Stimulated activated CD8-positive, alpha-beta memory T cell treated with anti-CD3 and anti-CD28 coated beads, Interleukin-7, amount 100 ng/mL, for 4 hours (primary cell): ENCODE measurements at regions not wholly inside any gene's neighbourhood (a gene's known extent, or its start where the extent isn't known, plus 50 kb on each side); places are given as distances from the start of the nearest gene placed in this dataset.

Experiments
- DNase-seq, 2 donors: peaks; one replicate each; pipeline ENCODE4 v3.0.0-alpha.2; 2020; ENCODE audit warnings: low read depth in 2 of 2

DNA sequence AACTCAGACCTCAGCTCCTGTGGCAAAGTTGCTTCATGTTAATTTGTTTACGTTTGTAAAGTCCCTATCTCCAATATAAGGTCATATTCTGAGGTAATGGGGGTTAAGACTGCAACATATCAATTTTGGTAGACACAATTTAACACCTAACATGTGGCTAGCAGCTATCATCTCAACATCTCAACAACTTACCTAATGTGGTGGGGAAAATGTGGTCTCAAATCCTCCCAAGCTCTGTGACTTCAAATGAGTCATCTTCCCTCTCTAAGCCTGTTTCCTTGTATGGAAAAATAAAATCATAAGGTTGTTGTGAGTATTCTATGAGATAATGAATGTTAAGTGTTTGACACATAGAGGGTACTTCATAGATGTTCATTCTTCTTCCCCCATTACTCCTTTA, 443.3 kb downstream of the CDK5RAP2 start:
- DNase-seq = no peak

DNA sequence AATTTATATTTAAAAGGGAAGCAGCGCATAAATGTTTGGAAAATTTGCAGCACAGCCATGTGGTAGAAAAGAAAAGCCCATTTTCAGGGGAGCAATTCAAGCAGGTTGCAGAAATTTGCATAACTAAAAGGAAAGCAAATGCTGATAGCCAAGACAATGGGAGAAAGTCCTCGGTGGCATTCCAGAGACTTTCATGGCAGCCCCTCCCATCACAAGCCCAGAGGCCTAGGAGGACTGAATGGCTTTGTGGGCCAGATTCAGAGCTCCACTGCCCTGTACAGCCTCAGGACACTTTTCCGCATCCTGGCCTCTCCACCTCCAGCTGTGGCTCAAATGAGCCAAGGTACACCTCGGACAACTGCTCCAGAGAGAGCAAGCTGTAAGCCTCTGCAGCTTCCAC, 462.9 kb downstream of the CDK5RAP2 start:
- DNase-seq = no peak

DNA sequence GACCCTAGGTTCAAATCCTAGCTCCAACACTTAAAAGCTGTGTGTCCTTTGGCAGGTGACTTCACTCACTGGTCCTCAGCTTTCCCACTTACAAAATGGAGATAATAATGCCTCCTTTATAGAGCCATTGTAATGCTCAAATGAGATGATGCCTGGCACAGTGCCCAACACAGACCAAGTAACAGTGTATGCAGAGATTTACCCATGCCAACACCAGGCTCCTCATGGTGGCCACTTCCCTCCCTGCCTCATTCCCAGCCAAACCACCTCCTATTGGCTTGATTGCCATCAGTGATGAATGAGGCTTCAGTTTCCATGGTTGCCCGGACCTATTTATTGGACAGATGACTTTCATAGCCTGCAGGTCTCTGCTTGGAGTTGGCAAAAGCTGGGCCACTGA, 469.4 kb downstream of the CDK5RAP2 start:
- no peak for DNase-seq

DNA sequence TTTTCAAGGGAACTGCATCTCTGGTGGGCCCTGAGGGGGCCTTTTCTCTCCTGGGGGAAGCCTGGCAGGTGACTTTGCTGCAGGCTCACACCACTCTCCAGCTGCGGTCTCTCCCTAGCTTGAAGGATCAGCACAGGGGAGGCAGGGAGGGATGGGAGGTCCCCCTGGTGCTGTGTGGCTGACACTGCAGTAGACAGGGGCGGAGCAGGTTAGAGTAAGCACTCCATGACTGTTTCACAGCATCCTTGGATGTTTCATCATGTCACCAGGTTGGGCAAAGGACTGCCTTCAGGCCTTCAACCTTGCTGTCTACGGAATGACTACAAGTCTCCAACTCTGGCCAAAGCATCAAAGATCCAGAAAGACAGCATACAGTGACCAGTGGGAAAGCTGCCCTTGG, 470.7 kb downstream of the CDK5RAP2 start:
- DNase-seq = no peak

DNA sequence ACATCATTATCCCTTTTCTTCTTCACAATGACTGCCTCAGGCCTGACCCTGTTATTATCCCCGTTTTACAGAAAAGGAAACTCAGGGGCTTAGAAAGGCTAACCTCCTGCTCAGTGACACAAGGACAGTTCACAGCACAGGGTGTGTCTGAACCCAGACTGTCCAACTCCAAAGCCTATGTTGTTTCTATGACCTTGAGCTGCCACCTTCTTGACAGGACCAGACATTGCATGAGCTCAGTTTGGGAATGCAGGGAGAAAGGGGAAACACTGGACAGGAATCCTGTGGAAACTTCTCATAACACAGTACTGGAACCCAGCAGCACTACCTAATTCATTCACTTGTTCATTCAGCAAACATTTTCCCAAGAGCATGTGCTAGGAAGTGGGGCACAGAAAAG, 472.8 kb downstream of the CDK5RAP2 start:
- DNase-seq = no peak

DNA sequence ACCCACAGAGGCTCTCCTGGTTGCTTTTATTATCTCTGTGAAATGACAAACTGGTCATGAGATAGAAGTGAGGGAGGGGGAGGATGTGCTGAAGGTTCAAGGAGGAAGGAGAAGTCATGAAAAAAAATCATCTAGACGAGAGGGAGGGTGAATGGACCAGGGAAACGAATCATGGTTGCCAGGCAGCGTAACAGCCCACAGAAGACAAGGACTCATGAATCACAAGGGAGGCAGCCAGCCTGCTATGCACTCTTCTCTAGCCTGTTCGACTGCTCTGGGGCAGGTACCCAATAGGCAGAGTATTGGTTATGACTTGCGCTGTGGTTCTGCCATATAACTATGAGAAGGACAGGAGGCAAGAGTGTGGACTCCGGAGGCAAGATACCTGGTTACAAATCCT, 475.2 kb downstream of the CDK5RAP2 start:
- DNase-seq = no peak

DNA sequence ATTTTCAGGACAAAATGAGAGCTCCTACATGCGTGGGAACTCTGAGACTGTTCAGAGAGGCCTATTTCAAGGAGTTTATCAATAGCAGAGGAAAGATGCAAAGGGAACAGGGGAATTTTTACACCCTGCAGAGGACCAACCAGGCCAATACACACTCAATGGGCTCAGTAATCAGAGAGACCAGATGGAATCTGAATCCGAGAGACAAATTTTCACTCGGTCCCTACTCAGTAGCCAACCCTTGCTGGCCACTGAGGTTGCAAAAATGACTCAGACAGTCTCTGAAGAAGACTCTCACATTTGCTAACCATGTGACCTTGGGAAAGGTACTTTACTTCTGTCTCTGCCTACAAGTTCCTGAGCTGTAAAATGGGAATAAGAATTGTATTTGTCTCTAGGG, 479.4 kb downstream of the CDK5RAP2 start:
- no peak for DNase-seq

DNA sequence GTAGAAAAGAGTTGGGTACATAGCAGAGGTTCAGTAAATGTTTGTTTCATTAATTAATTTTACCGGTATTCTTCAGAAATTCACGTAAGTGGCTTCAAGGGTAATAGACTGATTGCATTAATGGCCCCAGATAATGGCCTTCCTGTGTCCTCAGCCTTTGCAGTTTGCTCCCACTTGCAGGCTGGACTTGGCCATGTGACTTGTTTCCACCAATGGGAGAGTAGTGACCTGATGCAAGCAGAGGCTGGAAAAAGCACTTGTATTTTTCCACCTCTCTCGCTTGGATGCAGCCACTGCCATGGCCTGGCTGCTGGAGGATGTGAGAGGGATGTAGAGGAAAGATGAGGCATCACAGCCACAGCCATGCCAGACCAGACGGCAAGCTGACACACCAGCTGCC, 480.9 kb downstream of the CDK5RAP2 start:
- DNase-seq = no peak

DNA sequence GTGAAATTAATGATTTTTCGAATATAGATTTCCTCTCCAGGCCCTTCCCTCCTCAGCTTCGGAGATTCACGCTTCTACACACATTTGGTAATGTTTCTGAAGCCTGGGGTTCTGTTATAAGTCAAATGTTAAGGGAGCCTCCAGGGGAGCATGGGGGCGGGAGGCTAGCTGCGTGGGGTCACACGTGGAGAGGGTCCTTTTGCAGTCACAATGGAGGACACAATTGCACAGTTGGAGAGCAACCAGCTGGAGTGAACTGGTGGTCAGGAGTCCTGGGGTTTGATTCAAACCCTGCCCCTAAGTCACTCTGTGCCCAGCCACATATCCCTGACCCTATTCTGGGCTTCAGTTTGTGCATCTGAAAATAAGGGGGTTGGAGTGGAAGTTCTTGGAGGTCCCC, 481.4 kb downstream of the CDK5RAP2 start:
- no peak for DNase-seq

DNA sequence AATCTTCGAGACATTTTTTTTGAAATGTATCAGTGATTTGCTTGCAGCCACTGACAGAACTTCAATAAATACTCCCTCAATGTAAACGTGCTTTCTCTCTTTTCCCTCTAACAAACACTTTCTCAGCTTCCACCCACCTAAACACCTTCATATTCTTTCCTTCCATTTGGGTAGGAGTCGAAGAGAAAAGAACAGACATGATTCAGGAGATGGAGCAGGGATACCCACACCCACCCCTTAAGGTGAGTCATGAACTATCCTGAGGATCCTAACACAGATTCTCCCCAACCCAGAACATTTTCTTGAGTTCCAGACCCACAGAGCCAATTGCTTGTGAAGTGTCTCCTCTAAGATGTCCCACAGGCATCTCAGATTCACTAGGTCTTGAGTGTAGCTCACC, 488.8 kb downstream of the CDK5RAP2 start:
- DNase-seq = no peak

DNA sequence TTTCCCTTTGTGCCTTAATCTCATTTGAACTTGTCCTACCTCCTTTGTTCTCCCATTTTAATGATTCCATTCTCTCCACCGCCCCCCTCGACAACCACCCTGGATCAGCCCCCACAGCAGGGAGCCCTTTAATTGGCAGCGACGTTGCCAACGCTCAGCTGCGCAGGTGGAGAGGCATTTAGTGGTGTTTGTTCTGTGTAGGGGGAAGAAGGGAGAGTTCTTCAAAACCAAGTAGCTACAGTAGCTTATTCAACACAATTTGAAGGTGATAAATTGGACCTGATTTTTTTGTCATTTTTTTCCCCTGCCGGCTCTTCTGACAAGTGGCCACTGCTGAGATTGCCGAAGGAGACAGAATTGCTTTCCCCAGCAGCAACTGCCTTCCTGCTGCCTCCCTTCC, 499.1 kb downstream of the CDK5RAP2 start:
- no peak for DNase-seq

DNA sequence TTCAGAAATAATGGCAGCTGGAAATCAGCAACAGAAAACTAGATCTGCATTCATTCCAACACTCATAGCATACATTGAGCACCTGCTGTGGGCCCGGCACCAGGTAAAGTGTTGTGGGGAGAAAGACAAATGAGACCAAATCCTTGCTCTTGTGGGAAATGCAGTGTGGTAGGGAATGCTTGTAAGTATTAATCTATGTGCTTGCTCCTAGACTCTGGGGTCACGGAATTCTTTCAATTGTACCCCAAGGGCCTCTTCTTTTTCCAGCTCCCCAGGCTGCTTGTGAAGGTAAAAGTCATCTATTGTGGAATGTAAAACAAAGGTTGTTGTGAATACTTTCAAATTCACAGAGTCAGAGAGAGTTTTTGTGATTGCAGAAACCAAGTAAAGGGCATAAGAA, 501.9 kb downstream of the CDK5RAP2 start:
- DNase-seq = no peak

DNA sequence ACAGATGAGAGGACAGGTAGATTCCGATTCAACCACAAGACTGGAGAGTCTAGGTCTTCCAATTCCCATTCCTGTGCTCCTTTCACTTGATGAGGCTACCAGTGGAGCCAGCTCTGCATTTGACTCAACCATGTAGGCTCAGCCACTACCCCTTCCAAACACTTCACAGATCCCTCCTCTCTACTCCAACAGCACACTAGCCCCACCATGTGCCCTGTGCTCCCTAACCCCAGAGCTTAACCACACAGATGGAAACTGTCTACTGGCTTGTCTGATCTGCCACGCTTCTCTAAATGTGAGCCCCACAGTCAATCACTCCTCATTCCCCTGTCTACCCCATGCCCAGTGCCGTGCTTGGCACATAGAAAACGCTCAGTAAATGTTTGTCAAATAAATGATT, 508.2 kb downstream of the CDK5RAP2 start:
- no peak for DNase-seq

DNA sequence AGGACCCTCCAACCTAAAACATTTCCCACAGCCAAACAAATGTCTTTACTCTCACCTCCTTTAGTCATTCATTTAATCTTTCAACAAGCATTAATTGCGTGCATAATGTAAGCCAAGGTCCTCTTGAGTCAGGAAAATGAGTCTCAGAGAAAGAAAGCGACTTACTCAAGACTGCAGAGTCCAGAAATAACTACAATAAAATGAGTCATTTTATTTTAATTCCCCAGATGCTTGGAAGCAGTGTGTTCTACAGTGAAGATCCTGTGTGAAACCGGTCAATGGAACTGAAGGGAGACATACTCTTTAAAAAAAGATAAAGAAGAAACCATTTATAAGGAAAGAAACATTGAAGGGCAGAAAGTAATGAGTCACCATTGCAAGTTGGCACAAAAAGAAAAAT, 513.7 kb downstream of the CDK5RAP2 start:
- DNase-seq = no peak

DNA sequence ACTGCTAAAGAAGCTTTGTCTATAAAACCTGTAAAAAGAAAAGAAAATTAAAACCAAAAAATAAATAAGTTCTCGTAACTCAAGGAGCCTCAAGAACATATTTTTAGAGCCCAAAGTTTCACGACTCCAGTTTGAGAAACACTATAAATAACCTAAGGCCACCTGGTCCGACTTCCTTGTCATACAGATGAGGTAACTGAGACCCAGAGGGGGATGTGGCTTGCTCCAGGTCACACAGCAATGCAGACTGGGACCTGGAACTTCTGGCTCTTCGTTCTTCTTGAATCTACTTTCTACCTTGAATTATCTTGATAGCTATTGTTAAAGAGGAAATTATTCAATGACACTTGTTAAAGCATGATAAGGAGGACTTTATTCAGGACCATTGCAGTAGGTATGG, 514.8 kb downstream of the CDK5RAP2 start:
- DNase-seq = no peak

DNA sequence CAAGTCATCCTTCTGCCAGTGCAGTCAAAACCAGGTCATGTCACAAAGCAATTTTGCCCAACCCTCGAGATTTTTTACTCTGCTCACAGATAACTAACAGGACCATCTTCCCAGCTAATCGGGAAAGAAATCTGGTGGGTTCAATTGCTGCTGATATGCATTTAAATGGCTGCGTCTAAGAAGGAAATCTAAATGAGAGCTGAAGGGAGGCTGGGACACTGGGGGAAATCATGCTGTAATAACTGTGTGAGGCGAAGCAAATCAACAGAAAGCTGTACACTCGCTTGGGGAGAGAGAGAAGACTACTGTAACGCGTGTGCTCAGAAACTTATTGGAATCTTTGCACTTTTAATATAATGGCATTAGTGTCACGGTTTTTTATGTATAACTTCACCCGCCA, 535.0 kb downstream of the CDK5RAP2 start:
- DNase-seq = no peak

DNA sequence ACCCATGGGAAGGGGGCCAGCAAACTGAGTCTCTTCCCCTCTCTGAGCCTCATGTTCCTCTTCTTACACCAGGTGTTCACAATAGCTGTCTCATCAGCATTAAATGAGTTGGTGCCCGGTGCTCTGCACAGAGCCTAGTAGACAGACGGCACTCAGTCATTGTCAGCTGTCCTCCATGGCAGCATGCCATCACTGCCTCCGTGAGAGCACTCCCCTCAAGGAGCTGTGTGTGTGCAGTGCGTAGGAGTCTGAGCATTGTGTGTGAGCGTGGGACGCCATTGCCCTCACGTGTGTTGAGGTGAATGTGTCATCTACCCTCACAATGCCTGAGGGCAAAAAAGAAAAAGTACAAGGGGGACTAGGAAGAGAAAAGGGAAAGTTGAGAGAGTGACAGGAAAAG, 536.5 kb downstream of the CDK5RAP2 start:
- no peak for DNase-seq

DNA sequence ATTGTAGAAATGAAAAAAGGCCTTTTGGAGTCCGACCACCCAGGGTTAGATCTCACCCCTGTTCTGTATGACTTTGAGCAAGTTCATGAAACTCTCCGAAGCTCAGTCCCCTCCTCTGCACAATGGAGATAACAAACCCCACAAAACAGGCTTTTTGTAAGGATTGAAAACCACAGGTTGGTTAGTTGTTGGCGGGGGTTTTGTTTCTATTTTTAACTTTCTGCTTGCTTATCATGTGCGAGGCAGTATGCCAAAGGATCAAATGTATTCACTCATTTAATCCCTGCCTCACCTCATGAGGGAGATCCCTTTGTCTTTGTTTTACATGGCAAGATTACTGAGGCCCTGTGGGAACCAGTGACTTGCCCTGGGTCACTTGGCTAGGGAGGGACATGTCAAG, 539.1 kb downstream of the CDK5RAP2 start:
- DNase-seq = no peak

DNA sequence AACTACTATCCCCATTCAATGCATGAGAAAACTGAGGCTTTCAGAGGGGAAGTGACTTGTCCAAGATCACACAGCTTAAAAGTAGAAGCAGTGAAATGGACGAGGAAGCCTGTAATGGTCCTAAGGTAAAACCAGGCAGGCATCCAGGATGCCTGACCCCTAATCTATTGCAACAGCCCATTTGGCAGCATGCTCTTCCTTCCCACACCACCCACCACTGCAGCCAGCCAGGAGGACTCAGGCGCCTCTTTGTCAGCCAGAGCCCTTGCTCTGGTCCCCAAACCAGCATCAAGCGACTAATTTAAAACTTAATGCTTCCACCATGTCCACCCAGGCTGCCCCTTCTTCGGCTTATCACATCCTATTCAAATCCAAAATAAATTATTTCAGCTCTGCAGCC, 541.6 kb downstream of the CDK5RAP2 start:
- no peak for DNase-seq

DNA sequence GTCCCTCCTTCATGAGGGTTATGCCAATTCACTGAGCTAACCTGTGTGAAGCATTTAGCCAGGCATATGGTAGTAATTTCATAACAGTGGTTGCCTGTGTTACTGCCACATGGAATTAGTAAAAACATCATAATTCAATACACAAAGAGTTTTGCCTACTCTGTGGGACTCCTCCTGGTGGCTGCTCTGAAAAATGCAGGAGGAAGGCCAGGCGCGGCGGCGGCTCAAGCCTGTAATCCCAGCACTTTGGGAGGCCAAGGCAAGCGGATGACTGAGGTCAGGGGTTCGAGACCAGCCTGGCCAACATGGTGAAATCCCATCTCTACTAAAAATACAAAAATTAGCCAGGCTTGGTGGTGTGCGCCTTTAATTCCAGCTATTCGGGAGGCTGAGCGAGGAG, 547.3 kb downstream of the CDK5RAP2 start:
- no peak for DNase-seq

DNA sequence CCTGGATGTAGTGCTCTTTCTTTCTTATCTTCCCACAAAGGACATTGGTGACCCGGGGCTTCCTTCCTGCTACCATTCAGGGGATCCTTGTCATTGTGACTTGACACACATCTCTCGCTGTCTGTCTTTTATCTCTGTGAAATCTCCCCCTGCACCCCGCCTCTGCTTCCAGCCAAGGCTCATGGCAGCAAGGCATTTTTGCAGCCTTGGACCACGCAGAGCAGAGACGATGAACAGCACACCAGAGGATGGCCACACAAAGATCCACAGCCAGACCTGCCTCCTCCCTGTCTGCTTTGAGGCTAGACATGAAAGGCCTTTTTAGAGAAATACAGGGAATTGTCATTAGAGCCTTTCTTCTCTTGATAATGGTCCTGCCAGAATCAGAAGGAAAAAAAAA, 549.1 kb downstream of the CDK5RAP2 start:
- DNase-seq = no peak

DNA sequence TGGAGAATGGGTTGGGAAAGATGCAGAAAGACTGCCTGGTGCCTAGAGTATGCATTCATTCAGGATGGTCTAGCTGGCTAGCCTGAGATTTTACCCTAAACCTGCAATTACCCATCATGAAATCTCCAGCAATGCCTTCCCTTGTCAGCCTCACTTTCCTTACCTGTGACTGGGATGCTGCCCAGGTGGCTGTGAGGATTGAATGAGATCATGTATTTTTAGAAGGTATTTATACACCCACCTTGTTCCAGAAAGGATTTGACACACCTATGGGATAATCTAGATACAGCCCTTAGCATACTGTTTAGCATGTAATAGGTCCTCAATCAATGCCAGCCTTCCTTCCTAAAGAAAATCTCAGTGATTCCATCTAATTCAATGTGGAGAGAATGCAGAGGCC, 561.4 kb downstream of the CDK5RAP2 start:
- DNase-seq = no peak

DNA sequence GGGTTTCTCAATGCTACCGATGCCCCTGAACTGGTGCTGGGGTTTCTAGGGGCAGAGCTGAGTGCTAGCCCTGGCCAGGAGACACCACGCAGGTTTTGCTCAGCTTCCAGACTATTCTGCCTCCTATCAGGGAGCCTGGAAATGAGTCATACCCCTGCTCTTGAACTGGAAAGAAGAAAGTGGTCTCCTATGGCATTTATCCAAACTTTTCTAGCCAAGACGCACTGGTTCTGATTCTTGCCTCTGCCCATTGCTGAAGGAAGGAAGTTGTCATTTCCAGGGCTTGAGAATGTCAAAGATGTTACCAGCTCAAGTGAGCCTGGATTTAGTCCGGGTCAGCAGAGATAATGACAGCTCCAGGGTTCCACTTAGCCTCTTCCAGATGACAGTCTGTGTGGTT, 561.9 kb downstream of the CDK5RAP2 start:
- DNase-seq = no peak

DNA sequence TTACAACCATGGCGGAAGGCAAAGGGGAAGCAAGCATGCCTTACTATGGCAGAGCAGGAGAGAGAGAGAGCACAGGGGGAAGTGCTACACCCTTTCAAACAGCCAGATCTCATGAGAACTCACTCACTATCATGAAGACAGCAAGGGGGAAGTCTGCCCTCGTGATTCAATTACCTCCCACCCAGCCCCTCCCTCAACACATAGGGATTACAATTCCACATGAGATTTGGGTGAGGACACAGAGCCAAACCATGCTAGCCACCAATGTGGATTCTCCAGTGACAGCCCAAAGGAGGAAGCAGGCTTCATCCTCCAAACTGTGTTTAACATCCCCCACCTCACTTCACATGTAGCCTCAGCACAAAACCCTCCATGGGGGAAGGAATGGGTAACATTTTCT, 563.7 kb downstream of the CDK5RAP2 start:
- no peak for DNase-seq

DNA sequence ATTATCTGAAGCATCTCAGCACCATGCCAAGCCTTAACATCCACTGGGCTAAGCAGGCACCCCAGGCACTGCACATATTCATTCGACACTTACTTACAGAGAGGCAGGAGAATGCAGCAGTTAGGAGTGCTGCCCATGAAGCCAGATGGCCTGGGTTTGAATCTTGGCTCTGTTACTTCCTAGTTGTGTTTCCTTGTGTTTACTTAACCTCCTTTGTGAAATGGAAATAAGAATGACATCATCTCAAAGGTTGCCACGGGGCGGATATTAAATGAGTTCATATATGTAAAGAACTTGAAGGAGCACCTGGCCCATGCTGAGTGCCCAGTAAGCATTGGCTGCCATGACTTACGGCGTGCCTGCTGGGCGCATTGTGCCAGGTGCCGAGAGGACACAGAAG, 565.2 kb downstream of the CDK5RAP2 start:
- no peak for DNase-seq
